ENCODE measurements at regions not wholly inside any gene's neighbourhood (a gene's known extent, or its start where the extent isn't known, plus 50 kb on each side); places are given as distances from the start of the nearest gene placed in this dataset.

- ChIA-PET CTCF (no interaction called here), POLR2A (interaction anchor here (0.6 kb wide), 1 partner anchor 165 kb away, joined by 5 read pairs; no protein-coding TSS in a partner anchor)
- intact Hi-C loops (cut with micrococcal nuclease; ENCODE audit: unreplicated experiment) (no loop called here), in situ Hi-C loops (cut with HindIII; ENCODE audit: low pct_unique_long_range_greater_than_20kb, low sequenced_read_pairs) (no loop called here)
- Histone ChIP-seq H3K4me3 (ENCODE audit: low read depth in 2 of 2, low read length in 2 of 2) (no peak overlapping the region), H3K36me3 (ENCODE audit: control insufficient read depth, insufficient read depth, low read length) (no peaks in the 10 kb centered on the region), H3K27me3 (ENCODE audit: control insufficient read depth, insufficient read depth, low read length) (no peaks in the 10 kb centered on the region), H3K9me3 (ENCODE audit: control insufficient read depth, insufficient read depth, low read depth, low read length) (no peaks in the 10 kb centered on the region), H3K27ac (ENCODE audit: low read length) (no peak overlapping the region; the same call in 1 of the 2 replicates), H3K4me1 (ENCODE audit: control insufficient read depth, insufficient read depth, low read length) (no peaks in the 10 kb centered on the region)
- DNase-seq (ENCODE audit: low read depth, low spot score) (no peak), ATAC-seq (no peak)
- no TSS peak for BruUV-seq (replicated peaks)
- TF ChIP-seq POLR2AphosphoS5 (IDR thresholded peaks at IDR 0.05; ENCODE audit: low read depth, low read length), result no peak
- TF ChIP-seq TCF7L2 (IDR thresholded peaks at IDR 0.05; ENCODE audit: low read depth, low read length), result no peak
- no peak for TF ChIP-seq REST (IDR thresholded peaks at IDR 0.05; ENCODE audit: insufficient read depth in 1 of 2, low read depth in 2 of 2, low read length in 1 of 2)
These were observed 567.2 kb upstream of the ARRDC3 start for GRCh38 chr5:91950328-91950727.

GRCh38 chr5:91946870-91947269 is 563.8 kb upstream of the ARRDC3 start:
- Histone ChIP-seq H3K27ac (ENCODE audit: low read length) (no peak overlapping the region), H3K36me3 (ENCODE audit: control insufficient read depth, insufficient read depth, low read length) (no peaks in the 10 kb centered on the region), H3K4me1 (ENCODE audit: control insufficient read depth, insufficient read depth, low read length) (no peaks in the 10 kb centered on the region), H3K4me3 (ENCODE audit: low read depth in 2 of 2, low read length in 2 of 2) (no peak overlapping the region), H3K9me3 (ENCODE audit: control insufficient read depth, insufficient read depth, low read depth, low read length) (no peaks in the 10 kb centered on the region), H3K27me3 (ENCODE audit: control insufficient read depth, insufficient read depth, low read length) (no peaks in the 10 kb centered on the region)
- intact Hi-C loops (cut with micrococcal nuclease; ENCODE audit: unreplicated experiment) (no loop called here), in situ Hi-C loops (cut with HindIII; ENCODE audit: low pct_unique_long_range_greater_than_20kb, low sequenced_read_pairs) (no loop called here)
- TF ChIP-seq POLR2AphosphoS5 (IDR thresholded peaks at IDR 0.05; ENCODE audit: low read depth, low read length), result no peak
- no peak for TF ChIP-seq SIN3A (IDR thresholded peaks at IDR 0.05; ENCODE audit: borderline replicate concordance, insufficient read depth, low read depth, low read length)
- no peak for TF ChIP-seq TCF7L2 (IDR thresholded peaks at IDR 0.05; ENCODE audit: low read depth, low read length)
- no peak for TF ChIP-seq REST (IDR thresholded peaks at IDR 0.05; ENCODE audit: insufficient read depth in 1 of 2, low read depth in 2 of 2, low read length in 1 of 2)
- TF ChIP-seq CTCF (IDR thresholded peaks at IDR 0.05), result no peak
- ChIA-PET POLR2A (no interaction called here), CTCF (no interaction called here)
- ATAC-seq (no peak), DNase-seq (ENCODE audit: low read depth, low spot score) (no peak)
- BruUV-seq (replicated peaks), result no TSS peak
